GM23338 (cell line): ENCODE measurements at regions not wholly inside any gene's neighbourhood (a gene's known extent, or its start where the extent isn't known, plus 50 kb on each side); places are given as distances from the start of the nearest gene placed in this dataset.

Experiments
- EZH2phosphoT487 ChIP-seq: fragments of 200-600 bp; sonication (generic); IDR thresholded peaks from one replicate; pipeline ENCODE4 v1.8.1; 2018; ENCODE audit warnings: antibody characterized with exemption; ENCODE audit not compliant: unreplicated experiment
- POLR2AphosphoS5 ChIP-seq: IDR thresholded peaks from 2 replicates; pipeline ENCODE4 v1.6.1; 2016; ENCODE audit warnings: antibody characterized with exemption, low read depth

DNA sequence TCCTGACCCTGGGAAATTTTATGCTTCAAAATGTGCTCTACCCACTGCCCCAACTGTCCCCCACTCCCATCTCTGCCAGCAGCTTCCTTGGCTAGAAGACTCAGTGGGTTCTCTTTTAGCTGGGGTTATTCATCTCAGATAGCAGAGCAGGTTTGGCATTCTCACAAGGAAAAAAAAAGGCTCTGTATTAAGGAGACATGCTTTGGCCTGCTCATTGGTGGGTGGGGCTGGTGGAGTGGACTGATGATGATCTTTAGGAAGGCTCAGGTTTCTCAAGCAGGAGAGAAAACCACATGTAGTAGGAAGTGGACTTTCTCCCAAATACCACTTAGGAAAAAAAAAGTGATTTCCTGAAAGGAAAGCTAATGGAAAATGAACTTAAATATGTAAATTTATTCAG lies 279.2 kb upstream of the ZNF462 start:
- TF ChIP-seq POLR2AphosphoS5 (no peak), EZH2phosphoT487 (no peak)
